NCI-H526 (cell line): ENCODE measurements at regions not wholly inside any gene's neighbourhood (a gene's known extent, or its start where the extent isn't known, plus 50 kb on each side); places are given as distances from the start of the nearest gene placed in this dataset.
"Not testable (repeated sequence)": the region's sequence is repeated elsewhere in the genome, so short reads cannot be mapped to it uniquely, and the experiment has no call there.

Source experiments
- DNase-seq, 2 experiments: peaks; one replicate each; lab custom pipeline; 2025; lab: John Stamatoyannopoulos, UW

DNA sequence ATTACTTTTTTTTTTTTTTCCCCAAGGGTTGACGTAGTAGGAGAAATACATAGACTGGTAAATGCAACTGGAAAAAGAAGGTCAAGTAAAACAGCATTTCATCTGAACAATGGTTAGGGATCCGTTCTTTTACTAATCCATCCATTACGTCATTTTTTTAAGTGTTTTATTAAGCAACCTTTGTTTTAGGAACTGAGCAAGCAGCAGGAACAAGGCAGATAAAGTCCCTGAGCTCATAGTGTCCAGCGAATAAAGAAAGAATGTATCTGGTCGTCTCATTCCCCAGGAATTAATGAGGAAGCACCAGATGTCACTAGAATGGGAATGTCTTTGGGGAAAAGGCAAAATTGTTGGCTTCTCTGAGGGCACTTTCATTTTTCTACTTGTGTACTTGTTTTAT is 842.4 kb downstream of the TDRD15 start:
- DNase-seq = no peak

DNA sequence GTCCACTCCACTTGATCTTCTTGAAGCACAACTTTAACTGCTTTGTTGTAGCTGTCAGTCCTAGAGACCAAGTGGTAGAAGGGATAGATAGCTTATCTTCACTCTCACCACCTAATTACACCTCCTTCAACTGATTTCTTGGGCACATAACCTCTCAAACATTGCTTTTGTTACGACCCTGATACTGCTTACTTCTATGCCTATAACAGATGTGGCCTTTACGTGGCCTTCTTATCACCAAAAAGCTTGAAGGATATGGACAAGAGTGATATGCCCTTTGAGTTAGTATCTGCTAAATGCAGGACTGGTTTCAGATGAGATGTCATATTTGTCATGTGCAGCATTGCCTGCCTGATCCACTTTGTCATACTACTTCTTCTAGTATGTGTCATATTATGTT is 847.2 kb downstream of the TDRD15 start:
- no peak for DNase-seq

DNA sequence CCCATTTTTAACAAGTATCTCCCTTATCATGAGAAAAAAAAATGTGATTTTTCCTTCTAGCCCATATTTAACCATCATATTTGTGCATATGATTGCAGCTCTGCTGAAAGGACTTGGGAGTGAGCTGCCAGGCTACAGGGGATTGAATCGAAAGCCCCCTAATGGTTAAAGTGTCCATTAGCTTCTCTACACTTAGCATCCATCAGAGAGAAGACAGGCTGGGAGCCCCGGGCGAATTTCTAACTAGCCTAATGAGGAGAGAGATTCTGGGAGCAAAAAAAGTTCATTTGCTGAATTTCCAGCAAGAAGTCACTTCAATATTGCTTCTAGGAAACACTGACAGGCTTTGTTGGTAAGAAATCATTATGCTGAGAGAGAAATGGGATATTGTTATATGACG is 848.8 kb downstream of the TDRD15 start:
- DNase-seq = no peak

DNA sequence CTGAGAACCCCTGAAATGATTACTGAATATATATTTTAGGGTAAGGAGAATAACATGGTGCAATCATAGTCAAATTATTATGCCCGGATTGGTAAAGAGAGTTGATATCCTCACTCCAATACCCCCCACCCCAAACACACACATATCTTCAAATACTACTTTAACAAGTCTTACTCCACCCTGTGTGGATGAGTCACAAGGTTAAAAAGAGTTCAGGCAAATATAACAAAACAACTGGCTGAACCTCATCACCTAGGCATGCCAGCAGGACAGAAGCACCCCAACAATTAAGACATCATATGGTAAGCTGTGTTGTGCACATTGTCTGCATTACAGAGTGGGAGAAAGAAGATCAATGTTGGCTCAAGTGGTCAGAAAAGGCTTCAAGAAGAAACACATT is 857.4 kb downstream of the TDRD15 start:
- DNase-seq = no peak

DNA sequence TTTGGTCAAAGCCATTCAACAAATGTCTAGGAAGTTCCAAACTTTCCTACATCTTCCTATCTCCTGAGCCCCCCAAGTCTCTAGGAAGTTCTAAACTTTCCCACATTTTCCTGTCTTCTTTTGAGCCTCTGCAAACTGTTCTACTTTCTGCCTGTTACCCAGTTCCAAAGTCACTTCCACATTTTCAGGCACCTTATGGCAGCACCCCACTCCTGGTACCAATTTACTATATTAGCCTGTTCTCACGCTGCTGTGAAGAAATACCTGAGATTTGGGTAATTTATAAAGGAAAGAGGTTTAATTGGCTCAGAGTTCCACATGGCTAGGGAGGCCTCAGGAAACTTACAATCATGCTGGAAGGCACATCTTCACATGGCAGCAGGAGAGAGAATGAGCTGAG is 869.2 kb downstream of the TDRD15 start:
- no peak for DNase-seq

DNA sequence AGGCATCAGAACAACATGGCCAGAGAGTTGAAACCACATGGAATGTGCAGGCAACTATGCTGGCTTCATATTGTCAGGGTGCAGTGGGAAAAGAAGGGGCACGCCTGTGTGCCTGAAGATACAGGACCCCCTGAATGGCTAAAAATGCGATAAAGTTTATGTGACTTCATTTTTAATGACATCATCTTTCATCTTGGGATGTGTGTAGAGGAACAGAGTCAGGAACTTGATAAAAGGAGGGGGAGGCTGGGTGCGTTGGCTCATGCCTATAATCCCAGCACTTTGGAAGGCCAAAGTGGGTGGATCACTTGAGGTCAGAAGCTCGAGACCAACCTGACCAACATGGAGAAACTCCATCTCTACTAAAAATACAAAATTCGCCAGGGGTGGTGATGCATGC is 872.6 kb downstream of the TDRD15 start:
- no peak for DNase-seq

DNA sequence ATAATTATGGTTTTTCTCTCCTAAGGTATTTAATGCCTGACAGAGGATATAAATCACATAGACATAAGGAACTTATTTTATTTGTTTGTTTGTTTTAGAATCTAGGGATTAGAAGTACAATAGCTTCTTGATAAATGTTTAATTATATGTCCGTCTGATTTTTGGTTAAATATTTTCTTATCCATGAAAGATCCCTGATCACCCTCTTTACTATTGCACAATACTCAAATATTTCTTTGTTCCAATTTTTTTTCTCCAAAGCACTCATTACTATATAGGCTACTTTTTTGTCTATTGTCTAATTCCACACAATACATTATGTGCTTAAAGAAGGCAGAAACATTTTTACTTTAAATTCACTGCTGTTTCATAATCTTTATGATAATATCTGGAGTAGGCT is 875.8 kb downstream of the TDRD15 start:
- no peak for DNase-seq

DNA sequence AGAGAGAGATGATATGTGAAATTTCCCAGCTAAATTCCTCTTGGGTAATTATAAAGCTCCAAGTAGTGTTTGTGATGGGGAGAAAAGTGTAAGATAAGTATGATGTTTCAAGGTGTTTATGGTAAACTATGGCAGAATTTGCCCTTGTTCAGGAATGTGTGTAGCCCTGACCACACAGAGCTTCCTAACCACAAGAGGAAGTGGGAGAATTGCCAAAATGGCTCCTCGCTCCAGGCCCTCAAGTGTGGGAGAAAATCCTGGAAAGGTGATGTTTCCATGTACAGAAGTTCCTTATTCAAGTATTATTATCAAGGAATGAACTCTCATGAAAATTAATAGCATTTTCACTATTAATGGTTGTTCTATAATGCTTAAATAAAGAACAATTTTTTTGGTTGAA is 878.3 kb downstream of the TDRD15 start:
- no peak for DNase-seq

DNA sequence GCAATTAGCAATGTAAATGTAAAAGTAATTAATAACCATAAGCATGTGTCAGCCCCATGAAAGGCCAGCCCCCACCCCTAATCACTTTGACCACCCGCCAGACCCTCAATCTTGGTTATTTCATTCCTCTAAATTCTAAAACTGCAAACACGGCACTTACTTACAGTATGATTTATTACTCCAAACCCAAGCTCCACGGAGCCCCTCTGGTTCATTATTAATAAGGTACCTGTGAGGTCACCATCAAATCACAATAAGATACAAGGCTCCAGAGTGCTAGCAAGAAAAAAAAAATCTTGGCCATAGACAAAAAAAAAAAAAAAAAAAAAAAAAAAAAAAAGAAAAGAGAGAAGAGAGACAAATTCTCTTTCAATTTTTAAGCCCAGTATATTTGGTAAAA is 879.5 kb downstream of the TDRD15 start:
- no peak for DNase-seq

DNA sequence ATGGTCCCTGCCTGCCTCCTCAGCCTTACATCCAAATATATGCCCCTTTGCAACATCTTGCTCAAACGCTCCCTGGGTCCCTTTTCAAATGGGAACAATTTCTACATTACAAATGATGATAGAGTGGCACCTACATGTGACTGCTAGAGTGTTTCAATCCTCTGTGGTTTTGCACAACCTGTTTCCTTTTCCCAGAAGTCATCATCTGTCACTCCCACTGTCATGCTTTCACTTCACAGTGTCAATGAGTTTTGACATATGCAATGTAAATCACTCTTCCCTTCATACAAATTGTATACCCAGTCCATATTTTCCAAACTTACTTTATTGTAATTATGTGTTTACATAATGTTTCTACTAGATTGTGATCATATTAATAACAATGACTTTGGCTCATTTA is 887.3 kb downstream of the TDRD15 start:
- DNase-seq = no peak

DNA sequence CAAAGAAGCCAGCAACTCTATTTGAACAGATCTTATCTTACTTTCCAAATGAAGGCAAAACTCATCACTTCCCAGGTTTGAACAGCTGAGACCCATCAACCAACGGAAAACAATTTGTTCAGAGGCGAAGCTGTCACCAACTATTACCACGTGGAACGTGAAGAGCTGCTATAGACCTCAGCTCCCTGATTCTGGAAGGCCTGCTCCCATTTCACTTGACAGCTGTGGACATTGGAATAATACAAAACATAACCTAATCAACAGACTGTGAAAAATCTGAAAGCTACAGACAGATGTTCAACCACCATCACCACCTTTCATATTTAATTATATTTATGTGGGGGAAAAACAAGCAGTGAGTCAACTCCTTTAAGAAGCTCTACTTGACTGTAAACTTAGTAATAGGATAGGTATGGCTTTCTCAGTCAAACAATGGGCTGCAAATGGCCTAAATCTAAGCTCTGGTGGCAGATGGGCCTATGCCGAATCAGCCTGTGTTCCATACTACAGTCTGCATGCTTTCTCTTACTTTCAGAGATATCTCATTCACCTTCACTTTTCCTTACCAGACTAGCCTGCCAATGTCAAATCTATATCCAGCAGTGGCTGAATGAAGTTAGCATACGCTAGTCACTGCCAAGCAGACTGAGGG is 896.4 kb downstream of the TDRD15 start:
- DNase-seq = no peak

DNA sequence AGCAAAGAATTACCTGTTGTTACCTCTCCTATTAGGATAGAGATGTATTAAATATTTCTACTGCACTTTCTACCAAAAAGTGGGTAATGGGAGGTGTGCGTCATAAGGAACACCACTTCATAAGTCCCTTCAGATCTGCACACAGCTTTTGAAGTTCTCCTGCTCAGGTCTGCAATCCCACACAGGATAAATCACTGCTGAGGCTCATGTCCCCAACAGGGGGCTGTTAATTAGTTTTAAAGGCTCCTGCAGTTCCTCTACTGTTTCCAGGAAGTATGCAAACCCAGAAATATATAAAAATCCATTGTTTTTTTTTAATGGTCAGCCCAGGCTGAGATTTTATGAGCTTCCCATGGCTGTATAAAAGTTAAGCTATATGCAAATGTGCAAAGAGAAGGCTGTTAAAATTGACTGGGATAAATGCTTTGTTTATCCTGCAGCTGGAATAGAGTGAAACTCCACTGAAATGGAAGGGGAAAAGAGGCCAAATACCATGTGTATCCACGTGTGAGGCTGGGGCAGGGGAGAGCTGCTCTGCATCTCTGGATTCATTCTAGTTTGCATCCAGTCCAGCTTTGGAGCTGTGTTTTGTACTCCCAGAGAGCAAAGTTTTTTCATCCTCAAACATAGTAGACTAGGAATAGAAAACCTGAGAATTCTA is 903.7 kb downstream of the TDRD15 start:
- DNase-seq = peak; percentile 11 to 40

DNA sequence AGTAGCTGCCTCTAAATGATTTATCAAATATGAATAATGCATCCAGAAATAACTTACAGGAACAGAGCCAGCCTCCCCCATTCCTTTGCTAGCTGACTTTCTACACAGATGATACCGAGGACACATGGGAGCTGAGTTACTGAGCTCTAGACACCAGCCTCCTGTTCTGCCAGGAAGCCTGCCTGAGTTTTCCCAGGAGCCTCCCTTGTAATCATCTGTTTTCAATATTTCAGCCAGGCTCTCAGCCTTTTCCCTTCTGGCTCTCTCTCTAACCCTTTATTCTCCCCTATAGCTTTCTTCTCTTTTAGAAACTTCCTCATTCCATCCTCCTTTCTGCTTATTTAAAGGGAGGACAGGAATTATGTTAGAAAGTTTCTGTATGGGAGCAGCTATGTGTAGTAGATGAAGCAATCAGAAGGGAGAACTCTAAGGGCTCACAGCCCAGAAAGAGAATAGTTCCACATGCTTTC is 911.6 kb downstream of the TDRD15 start:
- no peak for DNase-seq

DNA sequence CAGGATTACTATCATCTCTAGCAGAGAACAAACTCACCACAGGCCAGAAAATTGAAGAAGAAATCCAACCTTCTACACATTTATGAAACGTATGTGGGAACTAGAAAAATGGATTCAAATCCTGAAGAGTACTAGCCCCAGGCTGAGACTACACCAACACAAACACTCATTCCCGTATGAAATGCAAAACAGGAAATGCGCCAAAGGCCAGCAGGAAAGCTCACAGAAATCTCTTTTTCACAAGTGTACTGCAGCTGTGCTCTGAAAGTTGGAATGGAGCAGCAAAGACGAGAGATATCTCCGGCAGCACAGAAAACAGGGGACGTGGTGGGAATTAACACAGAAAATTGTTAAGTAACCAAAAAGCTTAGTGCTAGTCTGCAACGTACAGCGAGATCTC is 913.5 kb downstream of the TDRD15 start:
- peak; percentile 9 to 14 for DNase-seq

DNA sequence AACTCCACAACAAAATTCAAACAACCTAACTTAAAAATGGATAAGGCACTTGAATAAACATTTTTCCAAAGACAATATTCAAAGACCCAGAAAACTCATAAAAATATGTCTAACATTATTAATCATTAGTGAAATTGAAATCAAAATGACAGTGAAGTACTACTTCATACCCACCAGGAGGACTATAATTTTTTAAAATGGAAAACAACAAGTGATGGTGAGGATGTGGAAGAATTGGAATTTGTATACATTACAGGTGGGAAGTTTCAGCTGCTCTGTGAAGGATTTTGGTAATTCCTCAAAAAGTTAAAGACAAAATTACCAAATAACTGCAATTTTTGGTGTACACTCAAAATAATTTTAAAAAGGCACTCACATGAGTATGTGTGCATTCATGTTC is 920.0 kb downstream of the TDRD15 start:
- DNase-seq = no peak

DNA sequence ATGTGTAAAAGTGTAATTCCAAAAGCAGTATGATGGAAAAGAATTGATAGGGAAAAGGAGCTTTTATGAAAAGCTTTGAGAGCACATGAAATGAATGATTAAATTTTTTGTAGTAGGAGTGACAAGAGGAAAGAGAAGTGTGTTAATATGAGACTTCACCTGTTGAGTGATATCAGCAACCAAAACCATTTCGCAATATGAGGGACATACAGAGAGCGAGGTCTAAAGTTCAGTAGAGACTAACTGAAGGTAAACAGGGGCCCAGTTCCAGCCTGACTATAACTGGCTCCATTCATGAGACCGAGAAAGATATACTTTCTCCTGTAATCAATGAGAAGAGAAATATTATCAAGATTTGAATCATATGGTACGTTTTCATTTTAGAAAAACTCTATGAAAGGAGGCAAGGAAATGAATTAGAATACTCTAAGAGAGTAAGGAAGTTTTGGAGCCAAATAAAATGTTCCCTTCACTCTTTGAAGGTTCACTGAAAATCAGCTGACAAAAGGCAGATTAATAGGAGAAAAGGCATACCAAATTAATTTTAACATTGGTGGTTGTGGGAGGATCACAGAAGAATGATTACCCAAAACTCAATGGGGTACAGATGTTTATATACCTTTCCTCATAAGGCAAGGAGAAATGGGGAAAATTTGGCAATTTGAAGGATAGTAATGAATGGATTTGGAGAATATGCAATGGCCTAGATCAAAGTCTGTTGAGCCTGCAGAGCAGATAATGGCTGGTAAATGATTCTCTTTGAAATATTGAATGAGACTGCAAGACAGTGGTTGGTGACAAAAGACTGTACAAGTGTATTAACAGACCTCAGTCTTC is 932.2 kb downstream of the TDRD15 start:
- no peak for DNase-seq

DNA sequence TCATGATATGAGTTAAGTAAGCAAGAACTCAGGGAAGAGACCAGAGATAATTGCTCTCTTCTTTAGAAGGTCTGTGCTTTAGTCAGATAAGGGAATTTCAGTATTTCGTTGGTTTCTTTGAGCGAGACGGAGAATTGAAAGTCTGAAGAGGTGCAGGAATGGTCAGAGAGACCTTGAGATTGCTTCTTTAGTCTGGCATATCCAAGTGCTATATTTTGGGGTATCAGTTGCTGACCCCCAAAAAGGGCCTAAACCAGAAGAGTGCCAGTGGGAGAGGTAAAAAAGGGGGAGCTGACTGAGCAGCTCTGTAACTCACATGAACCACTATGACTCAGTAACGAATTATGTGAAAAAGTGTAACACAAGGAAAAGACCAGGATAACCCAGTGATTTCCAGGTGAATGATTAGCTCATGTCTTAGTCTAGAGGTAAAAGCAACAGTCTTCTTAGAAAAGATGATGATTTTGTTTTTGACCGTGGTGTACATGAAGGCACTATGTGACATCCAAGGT is 932.9 kb downstream of the TDRD15 start:
- DNase-seq = no peak

DNA sequence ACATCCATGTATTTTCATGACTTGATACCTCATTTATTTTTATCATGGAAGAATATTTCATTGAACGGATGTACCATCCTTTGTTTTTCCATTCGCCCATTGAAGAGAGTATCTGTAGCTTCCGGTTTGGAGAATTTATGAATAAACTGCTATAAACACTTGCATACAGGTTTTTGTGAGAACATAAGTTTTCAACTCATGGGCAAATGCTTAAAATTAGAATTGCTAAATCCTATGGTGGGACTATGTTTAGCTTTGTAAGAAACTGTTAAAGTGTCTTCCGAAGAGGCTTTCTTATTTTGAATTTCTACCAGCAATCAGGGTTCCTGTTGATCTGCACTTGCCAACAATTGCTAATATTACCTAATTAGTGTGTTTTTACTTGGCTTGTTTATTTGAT is 938.9 kb downstream of the TDRD15 start:
- DNase-seq = no peak

DNA sequence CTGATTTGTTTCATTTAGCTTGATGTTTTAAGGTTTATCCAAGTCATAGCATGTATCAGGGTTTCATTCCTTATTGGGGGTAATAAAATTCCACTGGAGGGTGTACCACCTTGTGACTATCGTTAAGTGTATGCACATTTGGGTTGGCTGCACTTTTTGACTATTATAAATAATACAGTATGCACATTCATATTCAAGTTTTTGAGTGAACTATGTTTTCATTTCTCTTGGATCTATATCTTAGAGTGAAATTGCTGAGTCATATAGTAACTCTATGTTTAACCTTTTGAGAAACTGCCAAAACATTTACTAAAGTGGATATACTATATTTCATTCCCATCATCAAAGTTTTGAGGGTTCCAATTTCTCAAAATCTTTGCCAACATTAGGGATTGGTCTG is 952.7 kb downstream of the TDRD15 start:
- no peak for DNase-seq

DNA sequence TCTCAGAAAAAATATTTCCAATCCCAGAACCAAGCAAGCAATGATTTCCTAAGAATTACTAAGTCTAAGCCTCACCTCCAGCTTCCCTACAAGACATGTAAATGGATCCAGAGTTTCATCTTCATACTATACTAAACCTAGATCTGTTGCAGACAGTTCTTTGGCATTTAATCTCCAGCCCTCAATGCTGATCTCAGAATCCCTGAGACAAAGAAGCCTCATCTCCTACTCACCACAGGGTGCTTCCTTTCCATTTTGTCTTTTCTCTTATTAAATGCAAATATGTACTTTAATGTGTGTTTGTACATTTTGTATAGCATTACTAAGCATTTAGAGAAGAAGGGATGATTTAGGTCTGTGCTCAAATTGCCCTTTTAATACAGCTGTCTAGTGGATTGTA is 954.9 kb downstream of the TDRD15 start:
- no peak for DNase-seq

DNA sequence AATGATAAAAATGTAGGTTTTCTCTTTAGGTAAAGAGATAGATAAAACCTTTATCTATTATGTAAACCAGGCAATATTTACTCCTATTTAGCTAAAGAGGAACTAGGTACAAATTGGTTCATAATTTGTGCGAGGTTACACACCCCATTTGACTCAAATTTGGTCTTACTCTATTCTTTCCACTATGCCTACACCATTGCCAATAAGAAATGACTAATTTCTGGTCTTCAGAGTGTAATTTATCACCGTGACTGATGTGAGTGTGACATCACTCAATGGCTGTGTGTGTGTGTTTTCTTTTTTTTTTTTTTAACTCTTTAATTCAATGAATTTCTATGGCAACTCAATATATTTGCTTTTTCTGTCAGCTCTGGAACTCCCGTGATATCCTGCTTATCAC is 955.8 kb downstream of the TDRD15 start:
- DNase-seq = no peak

DNA sequence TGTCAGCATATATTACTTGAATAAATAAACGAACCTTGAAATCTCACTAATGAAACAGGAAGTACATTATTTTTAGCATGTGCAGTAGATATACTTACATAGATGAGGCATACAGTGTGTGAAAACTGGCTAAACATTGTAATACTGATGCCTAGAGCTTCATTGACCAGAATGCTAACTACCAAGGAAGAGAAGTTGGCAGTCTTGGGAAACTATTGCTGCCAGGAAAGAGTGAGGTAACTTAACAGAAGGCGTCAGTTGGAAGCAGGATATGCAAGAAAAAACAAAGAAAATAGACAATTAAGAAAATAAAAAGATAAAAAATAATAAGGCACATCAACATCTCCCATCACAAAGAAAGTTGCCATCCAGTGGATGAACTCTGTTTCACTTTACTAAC is 963.0 kb downstream of the TDRD15 start:
- no peak for DNase-seq

DNA sequence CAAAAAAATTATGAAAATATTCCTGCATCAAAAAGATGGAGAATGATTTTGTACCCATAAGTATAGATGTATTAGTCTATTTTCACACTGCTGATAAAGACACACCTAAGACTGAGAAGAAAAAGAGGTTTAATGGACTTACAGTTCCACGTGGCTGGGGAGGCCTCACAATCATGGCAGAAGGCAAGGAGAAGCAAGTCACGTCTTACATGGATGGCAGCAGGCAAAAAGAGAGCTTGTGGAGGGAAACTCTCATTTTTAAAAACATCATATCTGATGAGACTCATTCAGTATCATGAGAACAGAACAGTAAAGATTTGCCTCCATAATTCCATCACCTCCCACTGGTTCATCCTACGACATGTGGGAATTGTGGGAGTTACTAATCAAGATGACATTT is 979.8 kb downstream of the TDRD15 start:
- not testable (repeated sequence) for DNase-seq
